ENCODE measurements at regions not wholly inside any gene's neighbourhood (a gene's known extent, or its start where the extent isn't known, plus 50 kb on each side); places are given as distances from the start of the nearest gene placed in this dataset.

DNA sequence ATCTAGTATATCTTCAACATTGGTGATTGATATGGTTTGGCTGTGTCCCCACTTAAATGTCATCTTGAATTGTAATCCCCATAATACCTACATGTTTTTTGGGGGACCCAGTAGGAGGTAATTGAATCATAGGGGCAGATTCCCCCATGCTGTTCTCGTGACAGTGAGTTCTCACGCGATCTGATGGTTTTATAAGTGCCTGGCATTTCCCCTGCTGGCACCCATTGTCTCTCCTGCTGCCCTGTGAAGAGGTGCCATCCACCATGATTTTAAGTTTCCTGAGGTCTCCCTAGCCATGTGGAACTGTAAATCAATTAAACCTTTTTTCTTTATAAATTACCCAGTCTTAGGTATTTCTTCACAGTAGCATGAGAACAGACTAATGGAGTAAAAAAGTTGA is 1094.6 kb downstream of the ROBO2 start:
- DNase-seq (ENCODE audit: low spot score): no peak
- Mint-ChIP-seq H3K36me3 (ENCODE audit: low read depth) (no peaks in the 10 kb centered on the region), H3K27me3 (ENCODE audit: low read depth) (peaks cover 4% of the 10 kb centered on the region), H3K4me3 (ENCODE audit: unreplicated experiment) (no peak overlapping the region), H3K27ac (ENCODE audit: unreplicated experiment) (no peak overlapping the region), H3K4me1 (ENCODE audit: low read depth) (peaks cover 11% of the 10 kb centered on the region), H3K9me3 (ENCODE audit: low read depth) (no peaks in the 10 kb centered on the region)
- TF ChIP-seq CTCF (IDR thresholded peaks at IDR 0.05): no peak

DNA sequence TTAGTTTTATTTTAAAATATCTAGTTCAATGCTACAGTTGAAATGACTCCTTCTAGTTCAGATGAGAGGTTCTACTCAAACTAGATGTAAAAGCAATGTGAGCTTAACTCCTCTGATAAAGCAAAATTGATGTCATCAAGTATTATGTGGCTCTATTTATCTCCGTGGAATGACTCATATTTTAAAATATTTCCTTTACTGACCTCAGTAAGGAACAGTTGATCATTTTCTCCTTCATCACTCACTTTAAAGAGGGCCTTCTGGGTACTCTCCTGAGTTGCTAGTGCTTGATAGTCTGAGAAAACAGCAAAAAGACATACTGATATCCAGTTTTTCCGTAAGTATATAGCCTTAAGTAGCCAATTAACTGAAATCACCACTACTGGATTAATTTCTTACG is 1099.3 kb downstream of the ROBO2 start:
- H3K4me3 Mint-ChIP-seq (ENCODE audit: unreplicated experiment): no peak overlapping the region
- H3K36me3 Mint-ChIP-seq (ENCODE audit: low read depth): no peaks in the 10 kb centered on the region
- no peak for DNase-seq (ENCODE audit: low spot score)
- TF ChIP-seq CTCF (IDR thresholded peaks at IDR 0.05): no peak
- H3K27ac Mint-ChIP-seq (ENCODE audit: unreplicated experiment): no peak overlapping the region
- peaks cover 6% of the 10 kb centered on the region for H3K9me3 Mint-ChIP-seq (ENCODE audit: low read depth)
- no peaks in the 10 kb centered on the region for H3K27me3 Mint-ChIP-seq (ENCODE audit: low read depth)
- peaks cover 27% of the 10 kb centered on the region for H3K4me1 Mint-ChIP-seq (ENCODE audit: low read depth)

DNA sequence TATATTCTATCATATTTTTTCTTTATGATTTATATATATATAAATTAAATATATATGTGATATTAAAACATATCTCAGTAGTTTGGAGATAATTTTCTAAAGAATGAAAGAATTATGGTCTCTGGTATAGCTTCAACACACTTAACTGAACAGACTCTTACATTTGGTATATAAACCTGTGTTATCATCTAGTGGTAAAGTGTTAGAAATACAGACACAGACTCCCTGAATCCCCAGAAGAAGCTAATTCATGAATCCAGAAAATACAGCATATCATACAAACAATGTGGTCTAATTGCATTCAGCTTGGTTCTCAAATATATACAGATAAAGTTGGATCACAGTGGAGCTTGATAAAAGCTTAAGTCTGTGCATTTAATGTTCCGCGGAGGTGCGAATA is 1100.4 kb downstream of the ROBO2 start:
- peaks cover 27% of the 10 kb centered on the region for H3K4me1 Mint-ChIP-seq (ENCODE audit: low read depth)
- DNase-seq (ENCODE audit: low spot score): no peak
- H3K4me3 Mint-ChIP-seq (ENCODE audit: unreplicated experiment): no peak overlapping the region
- peaks cover 6% of the 10 kb centered on the region for H3K9me3 Mint-ChIP-seq (ENCODE audit: low read depth)
- H3K27ac Mint-ChIP-seq (ENCODE audit: unreplicated experiment): no peak overlapping the region
- H3K27me3 Mint-ChIP-seq (ENCODE audit: low read depth): no peaks in the 10 kb centered on the region
- H3K36me3 Mint-ChIP-seq (ENCODE audit: low read depth): no peaks in the 10 kb centered on the region
- TF ChIP-seq CTCF (IDR thresholded peaks at IDR 0.05): peak; percentile 57

- Mint-ChIP-seq H3K4me1 (ENCODE audit: low read depth) (peaks cover 27% of the 10 kb centered on the region), H3K4me3 (ENCODE audit: unreplicated experiment) (no peak overlapping the region), H3K27me3 (ENCODE audit: low read depth) (no peaks in the 10 kb centered on the region), H3K36me3 (ENCODE audit: low read depth) (no peaks in the 10 kb centered on the region), H3K9me3 (ENCODE audit: low read depth) (peaks cover 6% of the 10 kb centered on the region), H3K27ac (ENCODE audit: unreplicated experiment) (no peak overlapping the region)
- DNase-seq (ENCODE audit: low spot score): no peak
- TF ChIP-seq CTCF (IDR thresholded peaks at IDR 0.05): no peak
Measured at GRCh38 chr3:78140866-78141265, 1101.0 kb downstream of the ROBO2 start.

GRCh38 chr3:78141269-78141668 is 1101.4 kb downstream of the ROBO2 start:
- no peaks in the 10 kb centered on the region for H3K27me3 Mint-ChIP-seq (ENCODE audit: low read depth)
- H3K4me1 Mint-ChIP-seq (ENCODE audit: low read depth): peaks cover 27% of the 10 kb centered on the region
- H3K36me3 Mint-ChIP-seq (ENCODE audit: low read depth): no peaks in the 10 kb centered on the region
- H3K9me3 Mint-ChIP-seq (ENCODE audit: low read depth): peaks cover 6% of the 10 kb centered on the region
- no peak overlapping the region for H3K4me3 Mint-ChIP-seq (ENCODE audit: unreplicated experiment)
- DNase-seq (ENCODE audit: low spot score): no peak
- no peak for TF ChIP-seq CTCF (IDR thresholded peaks at IDR 0.05)
- no peak overlapping the region for H3K27ac Mint-ChIP-seq (ENCODE audit: unreplicated experiment)
